Ramos (cell line): ENCODE measurements at regions not wholly inside any gene's neighbourhood (a gene's known extent, or its start where the extent isn't known, plus 50 kb on each side); places are given as distances from the start of the nearest gene placed in this dataset.
"Not testable (repeated sequence)": the region's sequence is repeated elsewhere in the genome, so short reads cannot be mapped to it uniquely, and the experiment has no call there.

Experiments
- in situ Hi-C: fragments of 300-500 bp; cut with MboI; formaldehyde crosslinking; loops from one replicate; pipeline ENCODE4 v1.14.3; 2022; ENCODE audit warnings: low sequenced_read_pairs; ENCODE audit not compliant: unreplicated experiment

DNA sequence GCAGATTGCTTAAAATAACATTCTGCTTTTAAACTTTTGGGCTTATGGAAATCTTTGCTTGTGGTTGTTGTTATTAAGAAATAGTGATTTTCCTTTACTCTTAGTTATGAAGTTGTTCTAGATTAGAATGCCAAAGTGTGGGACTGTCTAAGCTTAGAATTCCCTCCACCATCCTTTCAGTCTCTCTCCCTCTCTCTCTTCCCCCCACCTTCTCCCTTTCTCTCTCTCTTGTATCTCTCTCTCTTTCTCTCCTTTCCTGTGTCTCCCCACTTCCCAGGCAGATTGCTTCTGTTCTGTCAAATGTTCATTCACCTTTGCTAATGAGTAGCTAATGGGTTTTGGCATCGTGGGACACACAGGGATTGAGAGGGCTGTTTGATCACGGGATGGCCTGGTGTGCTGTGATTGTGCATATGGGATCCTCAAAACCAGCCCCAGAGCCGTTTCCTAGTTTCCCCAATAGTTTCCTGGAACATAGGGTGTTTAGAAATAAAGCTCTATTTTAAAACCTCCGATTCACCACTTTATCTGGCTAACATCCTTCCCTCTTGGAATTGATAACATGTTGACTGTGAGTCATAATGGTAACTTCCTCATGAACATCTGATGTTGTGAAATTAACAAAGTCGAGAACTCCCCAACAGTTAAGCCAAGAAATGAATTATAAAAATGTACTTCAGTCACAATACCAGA lies 502.6 kb downstream of the TMEM114 start:
- in situ Hi-C loops, result no loop called here

DNA sequence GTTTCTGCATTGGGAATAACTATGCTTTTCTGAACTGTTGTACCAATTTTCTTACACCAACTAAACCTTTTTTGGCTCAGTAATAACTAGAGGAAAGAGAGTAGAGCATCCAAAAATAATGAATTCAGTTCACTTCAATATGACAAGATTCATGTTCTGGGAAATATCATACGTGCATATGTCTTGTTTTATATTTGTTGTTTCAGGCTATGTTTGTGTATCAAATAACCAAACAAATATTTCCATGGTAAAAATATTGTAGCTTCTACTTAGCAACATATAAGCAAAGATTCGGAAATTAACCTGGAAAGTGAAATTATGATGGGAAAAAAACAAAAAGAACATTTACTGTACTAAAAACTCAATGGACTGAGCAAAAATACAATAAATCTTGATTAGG lies 503.2 kb downstream of the TMEM114 start:
- in situ Hi-C loops, result no loop called here

DNA sequence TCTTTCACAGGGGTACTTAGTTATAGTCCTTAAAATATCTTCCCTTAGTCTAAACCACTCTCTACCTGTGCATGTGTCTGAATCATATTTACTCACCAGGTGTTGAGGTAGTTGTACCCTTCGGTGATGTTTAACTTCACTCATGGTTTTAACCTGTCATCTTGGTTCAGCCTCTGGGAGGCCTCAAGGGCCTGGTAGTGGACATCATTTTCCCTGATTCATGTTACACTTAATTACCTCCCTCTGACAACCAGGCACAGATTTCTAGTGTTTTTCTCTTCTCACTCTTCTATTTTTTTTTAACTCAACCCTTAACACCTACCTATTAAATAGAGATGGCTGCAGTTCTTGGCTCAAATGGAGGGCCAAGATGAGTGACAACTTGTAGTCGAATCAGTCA lies 505.4 kb downstream of the TMEM114 start:
- in situ Hi-C loops, result no loop called here

DNA sequence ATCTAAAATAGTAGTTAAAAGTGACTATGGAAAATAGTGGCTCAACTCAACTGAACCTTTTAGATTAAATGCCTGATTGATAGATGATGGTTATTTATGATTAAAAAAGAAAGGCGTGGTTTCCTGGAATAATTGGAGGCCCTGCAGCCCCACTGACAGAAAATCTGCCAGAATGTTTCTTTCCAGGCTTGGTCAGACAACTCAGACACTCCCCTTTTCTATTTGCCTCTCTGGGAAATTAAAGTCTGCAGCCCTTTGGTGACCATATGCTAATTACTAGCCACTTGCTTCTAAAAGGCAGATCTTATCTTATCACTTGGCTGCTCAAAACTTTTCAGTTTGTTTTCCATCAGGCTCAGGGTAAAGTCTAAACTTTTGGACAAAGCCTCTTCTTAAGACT lies 506.0 kb downstream of the TMEM114 start:
- in situ Hi-C loops, result no loop called here

DNA sequence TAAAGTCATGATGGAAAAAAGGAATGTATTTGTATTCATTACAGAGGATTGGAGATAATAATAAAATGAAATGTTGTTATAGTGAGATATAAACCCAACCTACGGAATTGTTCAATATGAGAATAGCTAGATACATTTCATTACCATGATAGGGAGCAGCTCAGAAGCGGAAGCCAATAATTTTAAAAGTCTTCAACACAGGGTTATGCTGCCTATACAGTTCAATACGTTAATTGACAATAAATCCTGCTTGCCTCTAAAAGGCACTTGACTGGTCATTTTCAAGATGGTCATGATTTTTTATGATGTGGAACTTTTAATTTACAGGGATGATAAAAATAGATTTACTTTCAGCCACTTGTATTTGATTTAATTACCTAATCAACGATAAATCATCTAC lies 506.8 kb downstream of the TMEM114 start:
- in situ Hi-C loops, result no loop called here

DNA sequence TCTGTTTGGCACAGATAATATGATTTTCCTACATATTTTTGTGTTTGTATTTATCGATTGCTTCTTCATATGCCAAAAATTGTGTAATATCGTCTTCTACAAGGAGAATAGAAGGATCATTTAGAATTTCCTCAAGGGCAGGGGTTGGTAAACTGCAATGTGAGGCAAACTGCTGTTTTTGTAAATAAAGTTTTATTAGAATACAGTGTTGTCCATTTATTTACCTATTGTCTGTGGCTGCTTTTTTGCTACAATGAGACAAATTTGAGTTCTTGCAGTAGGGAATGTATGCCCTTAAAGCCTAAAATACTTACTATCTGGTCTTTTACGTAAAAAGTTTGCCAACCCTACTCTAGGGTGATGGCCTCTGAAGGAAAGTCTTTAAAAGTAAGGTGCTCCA lies 509.5 kb downstream of the TMEM114 start:
- in situ Hi-C loops, result no loop called here

DNA sequence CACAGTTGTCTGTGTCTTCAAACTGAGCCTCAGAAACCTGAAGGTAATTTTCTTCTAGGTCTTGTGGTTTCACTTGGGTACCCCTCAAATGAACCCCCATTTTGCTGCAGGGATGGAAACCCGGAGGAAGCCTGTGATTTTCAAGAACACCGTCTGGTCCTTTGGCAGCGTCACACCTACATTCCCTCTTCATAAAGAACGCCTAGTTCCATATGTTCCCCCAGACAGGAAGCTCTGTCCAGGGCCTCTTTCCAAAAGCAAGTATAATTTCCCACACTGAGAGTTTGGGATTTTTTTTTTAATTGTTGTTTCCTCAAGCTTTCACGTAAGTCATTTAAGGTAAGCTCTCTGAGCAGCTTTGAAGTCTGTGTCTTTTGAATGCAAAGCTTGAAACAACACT lies 515.0 kb downstream of the TMEM114 start:
- in situ Hi-C loops, result no loop called here

DNA sequence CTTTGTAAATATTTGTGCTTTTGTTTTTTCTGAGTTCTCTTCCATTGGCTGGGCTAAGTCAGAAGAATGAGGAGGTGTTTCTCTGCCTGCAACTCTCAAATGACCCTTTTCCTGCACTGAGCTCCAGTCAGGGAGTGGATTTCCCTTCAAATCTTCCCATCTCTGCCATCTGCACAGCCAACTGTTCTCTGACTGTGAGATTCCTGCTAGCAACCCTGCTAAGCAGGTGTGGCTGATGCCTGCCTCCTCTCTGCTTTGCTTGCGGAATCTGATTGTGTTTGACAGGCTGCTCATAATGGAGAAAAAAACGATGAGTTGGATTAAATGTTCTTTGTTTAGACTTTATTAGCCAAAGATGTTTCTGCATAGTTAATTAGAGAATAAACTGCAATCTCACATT lies 519.8 kb downstream of the TMEM114 start:
- in situ Hi-C loops, result no loop called here

DNA sequence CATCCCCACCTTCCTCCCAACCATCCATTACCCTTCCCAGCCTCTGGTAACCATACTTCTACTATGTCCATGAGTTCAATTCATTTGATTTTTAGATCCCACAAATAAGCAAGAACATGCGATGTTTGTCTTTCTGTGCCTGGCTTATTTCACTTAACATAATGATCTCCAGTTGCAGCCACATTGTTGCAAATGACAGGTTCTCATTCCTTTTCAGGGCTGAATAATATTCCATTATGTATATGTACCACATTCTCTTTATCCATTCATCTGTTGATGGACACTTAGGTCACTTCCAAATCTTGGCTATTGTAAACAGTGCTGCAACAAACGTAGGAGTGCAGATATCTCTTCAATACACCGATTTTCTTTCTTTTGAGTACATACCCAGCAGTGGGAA lies 522.1 kb downstream of the TMEM114 start:
- in situ Hi-C loops, result not testable (repeated sequence)

DNA sequence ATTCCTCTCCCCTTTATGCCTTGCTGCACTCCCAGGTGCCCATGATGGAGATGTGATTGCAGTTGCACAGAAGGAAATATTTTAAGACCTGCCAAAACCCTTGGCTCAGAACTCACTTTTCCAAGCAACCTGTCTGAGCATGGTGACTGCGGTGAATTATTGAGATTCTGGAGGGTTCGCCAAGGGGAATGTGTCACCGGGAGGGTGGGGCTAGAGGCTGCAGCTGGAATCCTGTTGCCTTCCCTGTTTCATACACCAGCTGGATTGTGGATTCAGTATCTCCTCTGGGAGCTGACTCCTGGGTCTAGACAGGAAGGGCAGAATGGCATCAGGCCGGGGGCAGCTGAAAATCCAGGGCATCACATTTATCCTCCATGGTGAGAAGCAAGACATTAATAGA lies 527.2 kb downstream of the TMEM114 start:
- in situ Hi-C loops, result no loop called here

DNA sequence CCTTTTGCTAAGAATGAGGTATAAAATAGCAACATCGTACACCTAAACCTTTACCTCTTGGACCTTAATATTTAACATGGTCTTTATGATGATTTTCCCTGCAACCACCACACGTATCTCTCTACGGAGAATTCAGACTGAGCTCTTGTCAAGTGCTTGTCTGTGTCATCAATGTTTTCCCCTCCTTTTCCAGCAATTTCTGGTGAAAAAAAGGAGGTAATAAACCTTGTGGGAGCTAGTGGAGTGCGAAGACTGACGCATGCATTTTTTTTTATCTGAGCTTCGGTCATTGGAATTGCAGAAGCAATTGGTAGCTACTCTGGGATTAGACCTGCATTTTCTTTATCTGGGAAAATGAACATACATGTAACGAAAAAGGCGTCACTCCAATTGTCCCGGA lies 527.6 kb downstream of the TMEM114 start:
- in situ Hi-C loops, result no loop called here

DNA sequence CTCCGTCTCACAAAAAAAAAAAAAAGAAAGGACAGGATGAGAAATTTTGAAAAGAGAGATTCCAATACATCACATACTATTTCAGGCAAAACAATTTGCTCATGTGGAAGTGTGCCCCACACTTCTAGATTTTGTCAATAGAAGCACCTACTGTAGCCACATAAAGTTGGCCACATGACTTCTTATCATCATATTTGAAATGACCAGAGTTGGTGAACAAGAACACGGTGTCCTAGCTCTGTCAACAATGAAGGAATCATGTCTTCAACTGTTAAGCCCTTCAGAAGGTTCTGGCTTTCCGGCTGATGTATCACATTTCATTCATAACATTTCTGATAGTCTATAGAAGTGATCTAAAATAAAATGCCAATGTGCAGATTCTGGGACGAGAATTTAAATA lies 534.5 kb downstream of the TMEM114 start:
- in situ Hi-C loops, result no loop called here

DNA sequence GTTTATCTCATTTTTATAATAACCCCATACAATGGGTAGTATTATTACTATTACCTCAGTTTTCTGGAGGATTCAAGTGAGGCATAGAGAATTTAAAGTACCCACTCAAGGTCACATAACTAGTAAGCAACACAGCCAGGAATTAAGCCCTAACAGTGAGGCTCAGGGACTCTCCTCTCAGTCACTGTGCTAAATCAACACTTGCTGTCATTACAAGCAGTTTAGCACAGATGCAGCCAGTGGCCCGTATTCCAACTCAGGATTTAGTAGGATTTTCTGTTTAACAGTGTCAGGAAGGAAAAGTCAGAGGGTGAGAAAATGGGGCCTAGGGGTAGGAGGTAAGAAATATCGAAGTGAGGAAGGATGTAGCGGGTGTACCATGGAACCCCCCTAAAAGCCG lies 536.9 kb downstream of the TMEM114 start:
- in situ Hi-C loops, result no loop called here

DNA sequence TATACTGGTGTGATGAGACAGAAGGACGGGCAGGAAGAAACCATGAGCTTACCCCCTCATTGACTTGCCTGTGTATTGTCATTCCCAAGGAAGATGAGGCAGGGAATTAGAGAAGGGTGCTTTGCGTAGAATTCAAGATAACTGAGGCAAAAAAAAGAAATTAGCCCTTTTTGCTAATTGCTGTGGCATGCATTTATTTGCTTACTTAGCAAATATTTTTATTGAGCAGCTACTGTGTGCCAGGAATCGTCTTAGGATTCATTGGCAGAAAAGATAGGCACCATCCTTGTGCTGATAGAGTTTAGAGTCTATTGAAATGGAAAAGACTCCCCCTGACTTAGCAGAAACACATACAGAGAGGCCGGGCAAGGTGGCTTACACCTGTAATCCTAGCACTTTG lies 541.9 kb downstream of the TMEM114 start:
- in situ Hi-C loops, result no loop called here

DNA sequence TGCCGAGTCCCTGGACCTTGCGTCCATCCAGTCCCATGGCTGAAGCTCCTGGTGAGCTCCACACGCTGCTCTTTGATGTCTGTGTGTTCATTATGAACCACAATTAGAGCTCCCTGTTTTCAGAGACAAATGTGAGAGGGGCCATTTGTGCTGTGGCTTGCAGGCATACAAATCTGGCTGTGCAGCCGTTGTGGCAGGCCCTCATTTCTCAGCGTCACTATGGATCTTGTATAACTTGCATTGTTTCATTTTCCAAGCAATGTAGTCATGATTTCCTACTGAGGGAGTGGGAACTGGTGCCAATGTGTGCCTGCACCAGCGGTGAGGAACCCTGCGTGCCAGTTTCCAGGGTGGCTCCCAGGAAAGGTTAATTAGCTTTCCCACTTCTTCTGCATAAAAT lies 542.6 kb downstream of the TMEM114 start:
- in situ Hi-C loops, result no loop called here

DNA sequence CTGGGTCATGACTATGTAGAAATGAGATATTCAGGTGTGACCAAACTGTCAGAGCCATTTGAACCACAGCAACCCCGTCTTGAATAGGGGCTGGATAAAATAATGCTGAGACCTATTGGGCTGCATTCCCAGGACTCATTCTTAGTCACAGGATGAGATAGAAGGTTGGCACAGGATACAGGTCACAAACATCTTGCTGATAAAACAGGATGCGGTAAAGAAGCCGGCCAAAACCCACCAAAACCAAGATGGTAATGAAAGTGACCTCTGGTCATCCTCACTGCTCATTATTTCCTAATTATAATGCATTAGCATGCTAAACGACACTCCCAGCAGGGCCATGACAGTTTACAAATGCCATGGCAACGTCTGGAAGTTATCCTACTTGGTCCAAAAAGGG lies 545.5 kb downstream of the TMEM114 start:
- in situ Hi-C loops, result no loop called here

DNA sequence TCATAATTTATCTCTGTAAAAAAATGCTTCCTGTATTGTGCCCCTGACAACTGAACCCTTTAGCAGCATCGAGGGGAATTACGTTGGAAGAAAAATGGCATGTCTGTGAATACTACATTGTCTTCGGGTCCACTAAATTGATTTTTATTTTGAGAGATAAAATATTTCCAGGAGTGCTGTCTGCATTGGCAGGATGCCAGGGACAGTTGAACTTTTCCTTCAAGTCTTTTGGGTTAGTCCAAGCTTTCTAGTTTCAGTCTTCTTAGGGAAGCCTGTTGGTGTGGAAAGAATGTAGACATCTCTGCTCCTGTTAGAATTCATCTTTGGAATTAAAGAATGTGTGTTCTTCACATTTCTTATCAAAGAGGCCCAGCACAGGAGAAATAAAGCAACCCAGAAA lies 557.9 kb downstream of the TMEM114 start:
- in situ Hi-C loops, result no loop called here

DNA sequence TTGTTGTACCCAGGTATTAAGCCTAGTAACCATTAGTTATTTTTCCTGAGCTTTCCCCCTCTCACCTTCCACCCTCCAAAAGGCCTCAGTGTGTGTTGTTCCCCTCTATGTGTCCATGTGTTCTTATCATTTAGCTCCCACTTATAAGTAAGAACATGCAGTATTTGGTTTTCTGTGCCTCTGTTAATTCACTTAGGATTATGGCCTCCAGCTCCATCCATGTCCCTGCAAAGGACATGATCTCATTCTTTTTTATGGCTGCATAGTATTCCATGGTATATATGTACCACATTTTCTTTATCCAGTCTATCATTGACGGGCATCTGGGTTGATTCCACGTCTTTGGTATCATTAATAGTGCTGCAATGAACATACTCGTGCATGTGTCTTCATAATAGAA lies 560.3 kb downstream of the TMEM114 start:
- in situ Hi-C loops, result not testable (repeated sequence)

DNA sequence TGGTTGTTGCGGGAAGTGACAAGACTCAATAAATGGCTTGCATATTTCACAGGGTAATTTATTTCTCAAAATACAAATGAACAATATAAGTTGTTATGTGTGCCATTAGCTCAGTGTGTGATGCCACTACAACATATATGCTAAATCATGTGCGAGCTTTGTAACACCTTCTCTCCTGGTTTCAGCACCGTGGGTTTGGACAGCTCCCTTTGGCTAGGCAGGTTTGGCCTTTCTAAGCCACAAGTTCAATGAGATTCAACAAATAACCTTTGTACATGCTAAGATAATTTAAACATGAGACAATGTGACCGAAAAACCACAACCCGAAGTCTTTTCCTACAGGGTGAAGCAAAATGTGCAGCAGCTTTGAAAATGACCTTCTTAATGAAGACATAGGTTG lies 563.9 kb downstream of the TMEM114 start:
- in situ Hi-C loops, result no loop called here

DNA sequence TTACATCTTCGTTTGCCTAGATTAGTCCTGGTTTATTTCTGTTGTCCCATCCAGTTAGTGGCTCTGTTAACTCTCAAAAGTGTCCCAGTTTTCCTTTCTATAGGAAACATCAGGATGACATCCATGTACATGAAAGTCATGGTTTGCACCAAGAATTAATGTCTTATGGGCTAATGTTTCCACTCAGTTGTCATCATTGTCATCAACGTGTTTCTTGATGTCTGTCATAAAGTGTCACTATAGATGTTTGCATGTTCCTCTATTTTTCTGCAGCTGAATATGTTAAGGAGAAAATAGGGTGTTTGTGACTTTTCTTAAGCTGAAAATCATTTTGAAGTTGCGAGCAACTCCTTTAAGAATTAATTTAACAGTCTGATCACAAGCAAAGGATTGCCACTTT lies 567.0 kb downstream of the TMEM114 start:
- in situ Hi-C loops, result no loop called here

DNA sequence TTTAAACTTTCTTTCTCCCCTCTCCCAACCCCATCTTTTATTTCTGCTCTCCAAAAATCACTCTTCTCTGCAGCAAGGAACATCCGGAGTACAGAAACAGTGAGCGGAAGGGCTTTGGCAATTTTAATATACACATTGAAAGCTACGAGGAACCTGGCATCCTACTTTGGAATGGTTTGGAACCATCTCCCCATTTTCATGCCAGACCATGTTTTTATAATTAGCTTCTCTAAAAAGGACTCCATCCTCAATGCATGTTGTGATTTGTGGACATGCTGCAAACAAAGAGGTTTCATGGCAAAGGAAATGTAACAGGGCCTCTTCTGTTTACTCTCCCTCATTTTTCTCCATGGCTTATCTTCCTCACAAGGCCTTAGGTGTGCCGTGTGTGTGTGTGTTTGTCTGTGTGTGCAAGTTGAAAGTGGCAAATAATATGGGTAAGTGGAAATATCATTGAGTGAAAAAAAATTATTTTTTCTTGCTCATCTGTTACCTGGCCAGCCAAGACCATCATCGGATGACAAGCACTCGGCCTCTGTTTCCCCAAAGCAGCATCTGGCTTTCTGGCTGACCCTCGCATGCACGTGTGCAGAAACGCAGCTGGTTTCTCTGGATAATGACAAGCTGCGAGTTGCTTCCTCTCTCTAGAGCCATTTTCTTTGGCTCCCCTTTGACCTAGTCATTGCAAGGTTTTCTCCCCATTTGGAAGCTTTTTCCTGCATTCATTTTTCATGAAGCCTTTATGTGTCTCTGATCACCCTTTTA lies 585.0 kb downstream of the TMEM114 start:
- in situ Hi-C loops, result no loop called here

DNA sequence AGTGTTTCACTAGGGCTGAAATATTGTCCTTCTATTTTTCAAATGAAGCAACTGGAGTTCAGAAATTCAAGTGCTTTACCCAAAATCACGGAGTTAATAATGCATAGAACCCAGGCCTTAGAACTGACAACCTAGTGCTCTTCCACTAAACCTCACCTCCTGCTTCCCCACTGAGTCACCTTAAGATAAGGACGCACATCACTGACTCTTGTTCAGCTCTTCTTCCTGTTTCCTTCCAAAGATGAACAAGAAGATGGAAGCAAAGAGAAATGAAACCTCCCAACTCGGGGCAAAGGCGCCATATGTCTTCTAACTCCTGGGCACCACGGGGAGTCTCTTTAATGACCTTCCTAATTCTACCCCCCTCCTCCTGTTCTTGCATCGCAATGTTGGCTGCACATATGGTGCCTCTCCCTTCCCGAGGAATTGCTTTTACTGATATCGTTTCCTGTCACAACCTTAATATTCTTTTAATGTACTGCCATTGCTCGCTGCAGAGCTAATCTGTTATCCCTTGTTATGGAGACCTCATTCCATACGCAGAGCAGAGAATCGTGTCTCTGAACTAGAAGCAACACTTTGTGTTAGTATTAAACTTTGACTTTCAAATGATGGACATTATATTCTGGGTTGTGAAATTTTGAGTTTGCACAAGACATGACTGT lies 591.4 kb downstream of the TMEM114 start:
- in situ Hi-C loops, result no loop called here
